ENCODE measurements at regions not wholly inside any gene's neighbourhood (a gene's known extent, or its start where the extent isn't known, plus 50 kb on each side); places are given as distances from the start of the nearest gene placed in this dataset.

GRCh38 chr18:70453058-70453775 is 164.4 kb downstream of the SOCS6 start:
- ChIA-PET CTCF (interaction anchor here (0.7 to 3.3 kb wide), 4 partner anchors 13 to 258 kb away, joined by 3 to 29 read pairs (median 4); no protein-coding TSS in a partner anchor), POLR2A (no interaction called here)
- DNase-seq (no peak), ATAC-seq (no peak)
- H3K36me3 Mint-ChIP-seq (ENCODE audit: low read depth) = no peaks in the 10 kb centered on the region
- no peak overlapping the region for H3K4me3 Mint-ChIP-seq
- no peaks in the 10 kb centered on the region for H3K4me1 Mint-ChIP-seq (ENCODE audit: low read depth)
- no peaks in the 10 kb centered on the region for H3K9me3 Mint-ChIP-seq (ENCODE audit: insufficient read depth)
- H3K27ac Mint-ChIP-seq = no peak overlapping the region
- no peaks in the 10 kb centered on the region for H3K27me3 Mint-ChIP-seq (ENCODE audit: low read depth)

- CTCF ChIA-PET = interaction anchor here (0.7 to 1.5 kb wide), 2 partner anchors 13 to 18 kb away, joined by 3 to 4 read pairs; no protein-coding TSS in a partner anchor
- POLR2A ChIA-PET = no interaction called here
- Mint-ChIP-seq H3K27ac (no peak overlapping the region), H3K36me3 (ENCODE audit: low read depth) (no peaks in the 10 kb centered on the region), H3K4me1 (ENCODE audit: low read depth) (no peaks in the 10 kb centered on the region), H3K4me3 (no peak overlapping the region), H3K27me3 (ENCODE audit: low read depth) (no peaks in the 10 kb centered on the region), H3K9me3 (ENCODE audit: insufficient read depth) (no peaks in the 10 kb centered on the region)
- DNase-seq (no peak), ATAC-seq (no peak)
Observed at GRCh38 chr18:70452501-70452900, 163.7 kb downstream of the SOCS6 start.

DNA sequence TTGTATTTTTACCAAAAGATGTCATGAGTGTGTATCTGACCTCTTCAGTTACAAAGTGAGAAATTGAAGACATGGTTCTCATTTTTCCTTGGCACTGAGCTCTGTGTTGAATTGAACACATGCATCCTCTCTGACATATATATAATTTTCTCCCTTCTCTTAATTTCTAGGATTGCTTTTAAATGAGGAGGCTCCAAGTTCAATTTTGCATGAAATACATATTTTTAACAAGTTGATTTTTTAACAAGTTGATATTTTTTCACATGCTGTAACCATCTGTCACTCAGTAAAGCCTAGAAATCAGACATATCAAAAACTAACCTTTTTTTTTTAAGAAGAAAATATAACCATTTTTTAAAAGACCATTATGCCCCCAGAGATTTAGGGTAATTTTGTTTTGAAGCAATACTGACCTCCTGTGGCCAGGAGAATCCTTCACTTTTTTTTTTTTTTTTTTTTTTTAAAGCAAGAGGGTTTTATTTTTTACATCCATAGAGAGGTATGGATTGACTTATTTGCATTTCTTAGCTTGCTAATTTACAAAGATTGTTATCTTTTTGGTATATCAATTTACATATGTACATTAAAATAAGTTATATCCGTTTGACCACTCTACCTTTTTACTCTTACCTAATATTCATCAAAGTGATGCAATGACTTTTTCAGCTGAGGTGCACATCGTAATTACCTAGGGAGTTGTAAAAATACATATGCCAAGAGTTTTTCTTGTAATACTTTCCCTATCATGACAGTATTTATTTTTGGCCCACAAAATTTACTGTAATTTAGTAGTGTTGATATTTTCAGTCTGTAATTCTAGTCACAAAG is 161.8 kb downstream of the SOCS6 start:
- ChIA-PET POLR2A (no interaction called here), CTCF (interaction anchor here (1.2 to 1.7 kb wide), 2 partner anchors 17 to 255 kb away, joined by 4 to 5 read pairs; no protein-coding TSS in a partner anchor)
- Mint-ChIP-seq H3K4me3 (no peak overlapping the region), H3K9me3 (ENCODE audit: insufficient read depth) (no peaks in the 10 kb centered on the region), H3K36me3 (ENCODE audit: low read depth) (no peaks in the 10 kb centered on the region), H3K4me1 (ENCODE audit: low read depth) (no peaks in the 10 kb centered on the region), H3K27me3 (ENCODE audit: low read depth) (no peaks in the 10 kb centered on the region), H3K27ac (no peak overlapping the region)
- ATAC-seq = no peak
- no peak for DNase-seq

DNA sequence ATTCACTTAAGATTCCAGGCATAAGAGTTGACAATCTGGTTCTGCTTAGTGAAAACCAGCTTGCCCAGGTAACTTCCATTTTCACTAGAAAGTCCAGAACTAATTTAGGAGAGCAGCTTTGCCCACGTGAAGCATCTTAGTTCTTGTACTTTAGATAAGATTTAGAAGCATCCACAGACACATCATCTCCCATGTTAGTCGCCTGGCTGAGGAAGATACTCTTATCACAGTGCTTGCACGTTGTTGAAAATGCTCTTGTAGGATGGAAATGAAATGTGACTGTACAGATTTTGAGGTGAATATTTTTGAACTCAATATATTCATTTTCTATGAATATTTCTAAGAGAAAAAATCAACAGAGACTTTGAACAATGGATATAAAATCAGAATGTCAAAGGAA is 159.7 kb downstream of the SOCS6 start:
- H3K36me3 Mint-ChIP-seq (ENCODE audit: low read depth) = no peaks in the 10 kb centered on the region
- ChIA-PET POLR2A (no interaction called here), CTCF (no interaction called here)
- no peaks in the 10 kb centered on the region for H3K4me1 Mint-ChIP-seq (ENCODE audit: low read depth)
- peaks cover 6% of the 10 kb centered on the region for H3K9me3 Mint-ChIP-seq (ENCODE audit: insufficient read depth)
- H3K27me3 Mint-ChIP-seq (ENCODE audit: low read depth) = no peaks in the 10 kb centered on the region
- ATAC-seq (no peak), DNase-seq (no peak)
- H3K4me3 Mint-ChIP-seq = no peak overlapping the region
- no peak overlapping the region for H3K27ac Mint-ChIP-seq

DNA sequence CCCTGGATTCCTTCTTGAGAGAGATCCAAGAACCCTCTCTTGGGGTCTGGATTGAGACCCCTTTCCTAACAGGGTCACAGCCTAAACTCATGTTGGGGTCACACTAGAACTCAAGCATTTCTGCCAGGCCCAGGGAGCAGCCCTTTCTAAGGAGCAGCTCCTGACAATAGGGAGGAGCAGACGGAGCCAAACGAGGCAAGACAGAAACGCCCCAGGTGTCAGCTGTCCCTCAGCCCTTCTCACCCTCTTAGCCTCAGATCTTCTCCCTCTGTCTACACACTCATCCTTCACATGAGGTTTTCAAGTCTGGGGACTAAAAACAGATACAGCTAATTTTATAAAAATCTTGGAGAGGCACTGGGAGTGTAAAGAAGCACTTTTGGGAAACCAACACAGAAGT is 157.2 kb downstream of the SOCS6 start:
- no peak overlapping the region for H3K4me3 Mint-ChIP-seq
- peaks cover 16% of the 10 kb centered on the region for H3K9me3 Mint-ChIP-seq (ENCODE audit: insufficient read depth)
- ChIA-PET POLR2A (no interaction called here), CTCF (interaction anchor here (1.0 kb wide), 1 partner anchor 16 kb away, joined by 3 read pairs; no protein-coding TSS in a partner anchor)
- no peaks in the 10 kb centered on the region for H3K36me3 Mint-ChIP-seq (ENCODE audit: low read depth)
- no peak overlapping the region for H3K27ac Mint-ChIP-seq
- H3K27me3 Mint-ChIP-seq (ENCODE audit: low read depth) = no peaks in the 10 kb centered on the region
- DNase-seq (no peak), ATAC-seq (no peak)
- H3K4me1 Mint-ChIP-seq (ENCODE audit: low read depth) = no peaks in the 10 kb centered on the region

- Mint-ChIP-seq H3K27me3 (ENCODE audit: low read depth) (no peaks in the 10 kb centered on the region), H3K9me3 (ENCODE audit: insufficient read depth) (peaks cover 16% of the 10 kb centered on the region), H3K27ac (no peak overlapping the region), H3K4me1 (ENCODE audit: low read depth) (no peaks in the 10 kb centered on the region), H3K4me3 (no peak overlapping the region), H3K36me3 (ENCODE audit: low read depth) (no peaks in the 10 kb centered on the region)
- ATAC-seq = no peak
- ChIA-PET POLR2A (no interaction called here), CTCF (no interaction called here)
- no peak for DNase-seq
Observed at GRCh38 chr18:70442933-70443332, 154.1 kb downstream of the SOCS6 start.

- H3K27ac Mint-ChIP-seq = no peak overlapping the region
- DNase-seq (no peak), ATAC-seq (no peak)
- no peaks in the 10 kb centered on the region for H3K27me3 Mint-ChIP-seq (ENCODE audit: low read depth)
- CTCF ChIA-PET = interaction anchor here (0.6 to 3.5 kb wide), 8 partner anchors 10 to 244 kb away, joined by 3 to 20 read pairs (median 5); no protein-coding TSS in a partner anchor
- POLR2A ChIA-PET = no interaction called here
- no peaks in the 10 kb centered on the region for H3K36me3 Mint-ChIP-seq (ENCODE audit: low read depth)
- H3K9me3 Mint-ChIP-seq (ENCODE audit: insufficient read depth) = no peaks in the 10 kb centered on the region
- H3K4me3 Mint-ChIP-seq = no peak overlapping the region
- H3K4me1 Mint-ChIP-seq (ENCODE audit: low read depth) = peaks cover 3% of the 10 kb centered on the region
Observed at GRCh38 chr18:70432804-70433400, 144.1 kb downstream of the SOCS6 start.

DNA sequence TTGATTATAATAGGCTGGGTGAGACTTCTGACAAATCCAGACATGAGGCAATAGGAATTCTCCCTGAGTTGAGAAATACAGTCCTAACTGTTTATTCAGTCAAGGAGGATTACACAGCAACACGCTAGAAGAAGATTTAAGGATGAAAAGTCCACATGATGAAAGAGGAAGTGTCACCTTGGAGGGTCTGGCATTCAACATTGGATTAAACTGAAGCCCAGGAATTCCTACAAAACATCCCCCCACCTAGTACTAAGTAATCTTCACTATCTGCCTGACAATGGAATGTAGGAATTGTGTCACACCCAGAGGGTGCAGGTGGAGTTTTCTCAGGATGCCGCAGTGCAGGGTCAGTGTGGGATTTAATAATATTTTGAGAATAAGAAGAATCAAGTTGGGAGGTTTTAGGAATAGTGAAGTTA is 142.4 kb downstream of the SOCS6 start:
- DNase-seq (no peak), ATAC-seq (no peak)
- POLR2A ChIA-PET = no interaction called here
- CTCF ChIA-PET = no interaction called here
- no peaks in the 10 kb centered on the region for H3K36me3 Mint-ChIP-seq (ENCODE audit: low read depth)
- H3K4me1 Mint-ChIP-seq (ENCODE audit: low read depth) = peaks cover 4% of the 10 kb centered on the region
- H3K9me3 Mint-ChIP-seq (ENCODE audit: insufficient read depth) = no peaks in the 10 kb centered on the region
- no peaks in the 10 kb centered on the region for H3K27me3 Mint-ChIP-seq (ENCODE audit: low read depth)
- H3K4me3 Mint-ChIP-seq = no peak overlapping the region
- H3K27ac Mint-ChIP-seq = no peak overlapping the region

GRCh38 chr18:70430501-70431173 is 141.8 kb downstream of the SOCS6 start:
- Mint-ChIP-seq H3K4me1 (ENCODE audit: low read depth) (peaks cover 4% of the 10 kb centered on the region), H3K36me3 (ENCODE audit: low read depth) (no peaks in the 10 kb centered on the region), H3K27ac (no peak overlapping the region), H3K27me3 (ENCODE audit: low read depth) (no peaks in the 10 kb centered on the region), H3K9me3 (ENCODE audit: insufficient read depth) (no peaks in the 10 kb centered on the region), H3K4me3 (no peak overlapping the region)
- ChIA-PET POLR2A (no interaction called here), CTCF (no interaction called here)
- DNase-seq (no peak), ATAC-seq (no peak)

- ChIA-PET CTCF (no interaction called here), POLR2A (no interaction called here)
- Mint-ChIP-seq H3K36me3 (ENCODE audit: low read depth) (no peaks in the 10 kb centered on the region), H3K27me3 (ENCODE audit: low read depth) (no peaks in the 10 kb centered on the region), H3K27ac (peak overlapping the region; percentile 12), H3K4me1 (ENCODE audit: low read depth) (peaks cover 4% of the 10 kb centered on the region), H3K9me3 (ENCODE audit: insufficient read depth) (no peaks in the 10 kb centered on the region), H3K4me3 (no peak overlapping the region)
- ATAC-seq (no peak), DNase-seq (no peak)
Observed at GRCh38 chr18:70429847-70430500, 141.1 kb downstream of the SOCS6 start.

DNA sequence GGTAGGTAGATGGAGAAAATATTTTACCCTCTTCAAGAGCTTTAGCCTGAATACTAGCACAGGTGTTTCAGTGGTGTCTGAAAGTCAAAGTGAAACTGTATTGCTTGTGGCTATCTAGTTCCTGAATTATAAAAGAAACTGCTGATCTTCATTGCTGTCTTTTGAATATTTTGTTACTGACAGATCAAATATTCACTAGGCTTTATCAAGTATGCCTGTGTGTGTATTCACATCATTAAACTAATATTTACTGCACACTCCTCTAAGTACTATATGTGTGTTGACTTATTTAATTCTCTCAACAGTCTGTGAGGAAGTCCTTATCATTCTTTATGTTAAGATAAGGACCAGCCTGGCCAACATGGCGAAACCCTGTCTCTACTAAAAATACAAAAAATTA is 139.6 kb downstream of the SOCS6 start:
- POLR2A ChIA-PET = no interaction called here
- no peak overlapping the region for H3K27ac Mint-ChIP-seq
- no peaks in the 10 kb centered on the region for H3K36me3 Mint-ChIP-seq (ENCODE audit: low read depth)
- DNase-seq (no peak), ATAC-seq (no peak)
- peaks cover 6% of the 10 kb centered on the region for H3K27me3 Mint-ChIP-seq (ENCODE audit: low read depth)
- CTCF ChIA-PET = no interaction called here
- peaks cover 4% of the 10 kb centered on the region for H3K4me1 Mint-ChIP-seq (ENCODE audit: low read depth)
- H3K4me3 Mint-ChIP-seq = no peak overlapping the region
- no peaks in the 10 kb centered on the region for H3K9me3 Mint-ChIP-seq (ENCODE audit: insufficient read depth)

All from activated CD8-positive, alpha-beta T cell treated with anti-CD3 and anti-CD28 coated beads, Interleukin-2, amount 10 ng/mL, durations not matched to agents 7 days and 5 days (primary cell).